SU-DHL-6 (cell line): ENCODE measurements at regions not wholly inside any gene's neighbourhood (a gene's known extent, or its start where the extent isn't known, plus 50 kb on each side); places are given as distances from the start of the nearest gene placed in this dataset.

Experiments
- H2AFZ ChIP-seq: fragments of 200-600 bp; sonication (generic); 2 replicates; pipeline ENCODE4 v1.6.1; 2014; ENCODE audit warnings: low read depth, mild to moderate bottlenecking, moderate library complexity, mixed read lengths, antibody characterized with exemption, low read length; ENCODE audit not compliant: severe bottlenecking
- H3F3A ChIP-seq: fragments of 200-600 bp; shearing (Covaris generic); 2 replicates; pipeline ENCODE4 v1.6.0; 2016; ENCODE audit warnings: antibody characterized with exemption, mild to moderate bottlenecking; ENCODE audit not compliant: insufficient read depth
- H3K27ac ChIP-seq: fragments of 200-600 bp; sonication (generic); 2 replicates; pipeline ENCODE4 v1.5.1; 2016; ENCODE audit warnings: low read depth, mild to moderate bottlenecking, low read length, moderate library complexity, mixed read lengths
- H3K27me3 ChIP-seq: fragments of 200-600 bp; sonication (generic), shearing (Covaris generic); 2 replicates; pipeline ENCODE4 v1.6.0; 2014; ENCODE audit warnings: mild to moderate bottlenecking, low read length
- H3K36me3 ChIP-seq: fragments of 200-600 bp; sonication (generic); 2 replicates; pipeline ENCODE4 v1.6.1; 2014; ENCODE audit warnings: mild to moderate bottlenecking, low read length, mixed read lengths
- H3K4me2 ChIP-seq: fragments of 300-600, 200-600 bp; shearing (Covaris generic), sonication (generic); 2 replicates; pipeline ENCODE4 v1.6.0; 2014; ENCODE audit warnings: low read length, low read depth, mild to moderate bottlenecking; ENCODE audit not compliant: poor library complexity, severe bottlenecking
- H3K4me3 ChIP-seq: fragments of 200-600 bp; sonication (generic); 2 replicates; pipeline ENCODE4 v1.5.1; 2014; ENCODE audit warnings: antibody characterized with exemption, low read length, mild to moderate bottlenecking, mixed read lengths; ENCODE audit not compliant: insufficient read depth, poor library complexity, severe bottlenecking
- H3K79me2 ChIP-seq: fragments of 200-600 bp; sonication (generic); 2 replicates; pipeline ENCODE4 v1.6.1; 2014; ENCODE audit warnings: mild to moderate bottlenecking, low read length, moderate library complexity; ENCODE audit not compliant: insufficient read depth
- H3K9ac ChIP-seq: fragments of 200-600 bp; sonication (generic); 2 replicates; pipeline ENCODE4 v1.7.0; 2014; ENCODE audit warnings: mild to moderate bottlenecking, low read length
- H3K9me2 ChIP-seq: fragments of 200-600 bp; sonication (generic); replicated peaks from 2 replicates; pipeline ENCODE4 v1.6.1; 2014; ENCODE audit warnings: low read length; ENCODE audit not compliant: insufficient read depth
- H3K9me3 ChIP-seq: fragments of 200-600 bp; sonication (generic); 2 replicates; pipeline ENCODE4 v1.6.1; 2014; ENCODE audit warnings: low read length, mixed read lengths; ENCODE audit not compliant: insufficient read depth
- H4K20me1 ChIP-seq: fragments of 200-600 bp; sonication (generic); 2 replicates; pipeline ENCODE4 v1.6.1; 2014; ENCODE audit warnings: low read depth, mild to moderate bottlenecking, antibody characterized with exemption, low read length, moderate library complexity, mixed read lengths
- EZH2phosphoT487 ChIP-seq: fragments of 200-600 bp; sonication (generic), shearing (Covaris generic); conservative IDR thresholded peaks from 2 replicates; pipeline ENCODE4 v1.6.1; 2018; ENCODE audit warnings: mild to moderate bottlenecking, antibody characterized with exemption, low read length, moderate library complexity, mixed read lengths
- TF ChIP-seq, protein P1 (sequence below): fragments of 200-600 bp; sonication (generic); IDR thresholded peaks from one replicate; pipeline ENCODE4 v1.5.1; 2017; ENCODE audit warnings: antibody characterized with exemption, mild to moderate bottlenecking, low read length, moderate library complexity; ENCODE audit not compliant: insufficient read depth, poor library complexity, severe bottlenecking

DNA sequence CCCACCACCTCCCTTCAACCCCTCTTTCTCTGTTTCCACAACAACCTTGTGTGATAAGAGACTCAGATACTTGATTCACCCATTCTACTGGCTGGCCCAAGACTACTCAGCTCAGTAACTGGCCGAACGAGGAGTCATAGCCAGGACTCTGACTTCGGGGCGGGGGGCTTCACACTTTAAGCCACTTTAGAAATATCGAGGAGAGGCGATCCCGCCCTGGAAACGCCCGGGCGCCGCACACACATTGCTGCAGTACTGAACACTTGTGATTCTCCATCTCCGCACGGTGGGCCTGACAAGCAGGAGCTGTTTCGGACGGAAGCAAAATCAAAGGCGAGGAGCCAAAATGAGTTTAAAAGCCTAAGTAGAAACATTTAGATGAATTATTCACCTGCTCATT lies 182.1 kb downstream of the NPHP4 start:
- Histone ChIP-seq H3K9me2 (no peaks in the 10 kb centered on the region), H3K79me2 (no peaks in the 10 kb centered on the region), H3K36me3 (no peaks in the 10 kb centered on the region), H3F3A (no peaks in the 10 kb centered on the region), H3K9ac (no peak overlapping the region), H3K4me2 (no peak overlapping the region), H3K4me3 (no peak overlapping the region), H3K9me3 (no peaks in the 10 kb centered on the region), H4K20me1 (no peaks in the 10 kb centered on the region), H3K27me3 (no peaks in the 10 kb centered on the region), H2AFZ (no peak overlapping the region), H3K27ac (no peak overlapping the region)
- TF ChIP-seq, protein P1, sequence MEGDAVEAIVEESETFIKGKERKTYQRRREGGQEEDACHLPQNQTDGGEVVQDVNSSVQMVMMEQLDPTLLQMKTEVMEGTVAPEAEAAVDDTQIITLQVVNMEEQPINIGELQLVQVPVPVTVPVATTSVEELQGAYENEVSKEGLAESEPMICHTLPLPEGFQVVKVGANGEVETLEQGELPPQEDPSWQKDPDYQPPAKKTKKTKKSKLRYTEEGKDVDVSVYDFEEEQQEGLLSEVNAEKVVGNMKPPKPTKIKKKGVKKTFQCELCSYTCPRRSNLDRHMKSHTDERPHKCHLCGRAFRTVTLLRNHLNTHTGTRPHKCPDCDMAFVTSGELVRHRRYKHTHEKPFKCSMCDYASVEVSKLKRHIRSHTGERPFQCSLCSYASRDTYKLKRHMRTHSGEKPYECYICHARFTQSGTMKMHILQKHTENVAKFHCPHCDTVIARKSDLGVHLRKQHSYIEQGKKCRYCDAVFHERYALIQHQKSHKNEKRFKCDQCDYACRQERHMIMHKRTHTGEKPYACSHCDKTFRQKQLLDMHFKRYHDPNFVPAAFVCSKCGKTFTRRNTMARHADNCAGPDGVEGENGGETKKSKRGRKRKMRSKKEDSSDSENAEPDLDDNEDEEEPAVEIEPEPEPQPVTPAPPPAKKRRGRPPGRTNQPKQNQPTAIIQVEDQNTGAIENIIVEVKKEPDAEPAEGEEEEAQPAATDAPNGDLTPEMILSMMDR, result no peak

DNA sequence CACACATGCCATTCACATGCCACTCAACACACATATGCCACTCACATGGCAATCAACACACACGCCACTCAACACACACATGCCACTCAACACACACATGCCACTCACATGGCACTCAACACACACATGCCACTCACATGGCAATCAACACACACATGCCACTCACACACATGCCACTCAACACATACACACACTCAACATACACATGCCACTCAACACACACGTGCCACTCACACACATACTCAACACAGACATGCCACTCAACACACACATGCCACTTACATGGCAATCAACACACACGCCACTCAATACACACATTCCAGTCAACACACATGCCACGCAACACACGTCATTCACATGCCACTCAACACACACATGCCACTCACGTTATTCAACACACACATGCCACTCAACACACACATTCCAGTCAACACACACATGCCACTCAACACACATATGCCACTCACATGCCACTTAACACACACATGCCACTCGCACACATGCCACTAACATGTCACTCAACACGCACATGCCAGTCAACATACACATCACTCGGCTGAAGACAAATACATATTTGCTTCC lies 182.9 kb downstream of the NPHP4 start:
- H3K36me3 ChIP-seq, result no peaks in the 10 kb centered on the region
- no peaks in the 10 kb centered on the region for H3F3A ChIP-seq
- H3K79me2 ChIP-seq, result no peaks in the 10 kb centered on the region
- no peak overlapping the region for H3K9ac ChIP-seq
- no peak overlapping the region for H2AFZ ChIP-seq
- no peak overlapping the region for H3K27ac ChIP-seq
- H3K9me2 ChIP-seq, result no peaks in the 10 kb centered on the region
- no peak overlapping the region for H3K4me3 ChIP-seq
- no peak overlapping the region for H3K4me2 ChIP-seq
- no peaks in the 10 kb centered on the region for H3K27me3 ChIP-seq
- no peaks in the 10 kb centered on the region for H3K9me3 ChIP-seq
- TF ChIP-seq, protein P1, result no peak
- TF ChIP-seq EZH2phosphoT487, result no peak
- H4K20me1 ChIP-seq, result no peaks in the 10 kb centered on the region

DNA sequence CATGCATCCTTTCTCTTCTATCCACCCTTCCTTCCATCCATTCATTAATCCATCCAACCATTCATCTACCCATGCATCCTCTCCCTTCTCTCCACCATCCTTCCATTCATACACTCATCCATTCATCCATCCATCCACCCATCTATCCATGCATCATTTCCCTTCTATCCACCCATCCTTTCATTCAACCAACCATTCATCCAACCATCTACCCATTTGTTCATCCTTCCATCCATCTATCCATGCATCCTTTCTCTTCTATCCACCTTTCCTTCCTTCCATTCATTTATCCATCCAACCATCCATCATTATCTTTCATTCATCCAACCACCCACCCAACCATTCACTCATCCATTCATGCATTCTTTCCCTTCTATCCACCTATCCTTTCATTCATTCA lies 188.4 kb downstream of the NPHP4 start:
- H3F3A ChIP-seq, result no peaks in the 10 kb centered on the region
- no peaks in the 10 kb centered on the region for H3K36me3 ChIP-seq
- H3K27ac ChIP-seq, result no peak overlapping the region
- H3K4me2 ChIP-seq, result no peak overlapping the region
- no peaks in the 10 kb centered on the region for H3K9me2 ChIP-seq
- no peaks in the 10 kb centered on the region for H3K9me3 ChIP-seq
- no peaks in the 10 kb centered on the region for H4K20me1 ChIP-seq
- no peak overlapping the region for H3K4me3 ChIP-seq
- TF ChIP-seq EZH2phosphoT487, result no peak
- TF ChIP-seq, protein P1, result no peak
- H2AFZ ChIP-seq, result no peak overlapping the region
- no peaks in the 10 kb centered on the region for H3K27me3 ChIP-seq
- H3K9ac ChIP-seq, result no peak overlapping the region
- no peaks in the 10 kb centered on the region for H3K79me2 ChIP-seq
